BE2C (cell line): ENCODE measurements at regions not wholly inside any gene's neighbourhood (a gene's known extent, or its start where the extent isn't known, plus 50 kb on each side); places are given as distances from the start of the nearest gene placed in this dataset.
"Not testable (repeated sequence)": the region's sequence is repeated elsewhere in the genome, so short reads cannot be mapped to it uniquely, and the experiment has no call there.

Source experiments
- DNase-seq: peaks from one replicate; pipeline ENCODE4 v3.0.0-alpha.2; 2020
- H3K27me3 ChIP-seq: fragments of 250-450 bp; sonication (Bioruptor Pico); 2 replicates; pipeline ENCODE4 v1.5.1; 2020; ENCODE audit warnings: mild to moderate bottlenecking
- H3K36me3 ChIP-seq: fragments of 250-450 bp; sonication (Bioruptor Pico); 2 replicates; pipeline ENCODE4 v1.5.1; 2020; ENCODE audit warnings: mild to moderate bottlenecking
- H3K4me1 ChIP-seq: fragments of 250-450 bp; sonication (Bioruptor Pico); 2 replicates; pipeline ENCODE4 v1.5.1; 2020
- H3K4me3 ChIP-seq: 2 replicates; pipeline ENCODE4 v1.5.1; 2011; ENCODE audit warnings: low read depth, low read length
- H3K9me3 ChIP-seq: fragments of 250-450 bp; sonication (Bioruptor Pico); 2 replicates; pipeline ENCODE4 v1.5.1; 2020
- CTCF ChIP-seq: IDR thresholded peaks from 2 replicates; pipeline ENCODE4 v1.5.1; 2012; ENCODE audit warnings: mild to moderate bottlenecking, low read depth, low read length

- Histone ChIP-seq H3K4me1 (no peaks in the 10 kb centered on the region), H3K9me3 (no peaks in the 10 kb centered on the region), H3K27me3 (no peaks in the 10 kb centered on the region), H3K4me3 (no peak overlapping the region), H3K36me3 (no peaks in the 10 kb centered on the region)
- TF ChIP-seq CTCF, result no peak
- DNase-seq, result no peak
Measured at GRCh38 chr21:18117176-18117575, 127.5 kb upstream of the CHODL start.

GRCh38 chr21:18114810-18115209 is 129.8 kb upstream of the CHODL start:
- no peak overlapping the region for H3K4me3 ChIP-seq
- no peaks in the 10 kb centered on the region for H3K9me3 ChIP-seq
- DNase-seq, result no peak
- no peaks in the 10 kb centered on the region for H3K36me3 ChIP-seq
- no peaks in the 10 kb centered on the region for H3K4me1 ChIP-seq
- no peaks in the 10 kb centered on the region; the same call in 1 of the 2 replicates for H3K27me3 ChIP-seq
- TF ChIP-seq CTCF, result no peak

- no peaks in the 10 kb centered on the region for H3K36me3 ChIP-seq
- no peak for DNase-seq
- no peak for TF ChIP-seq CTCF
- H3K4me1 ChIP-seq, result no peaks in the 10 kb centered on the region; the same call in 1 of the 2 replicates
- H3K9me3 ChIP-seq, result no peaks in the 10 kb centered on the region
- no peak overlapping the region for H3K4me3 ChIP-seq
- H3K27me3 ChIP-seq, result no peaks in the 10 kb centered on the region; the same call in 1 of the 2 replicates
Measured at GRCh38 chr21:18104802-18105201, 139.8 kb upstream of the CHODL start.

- peak; percentile 59 for DNase-seq
Measured at GRCh38 chr21:18096413-18096812, 148.2 kb upstream of the CHODL start.

GRCh38 chr21:18089786-18090185 is 154.8 kb upstream of the CHODL start:
- no peaks in the 10 kb centered on the region for H3K27me3 ChIP-seq
- TF ChIP-seq CTCF, result no peak
- no peak for DNase-seq

More at GRCh38 chr21:18096413-18096812, 148.2 kb upstream of the CHODL start:
- H3K27me3 ChIP-seq, H3K4me3 ChIP-seq, H3K36me3 ChIP-seq, H3K9me3 ChIP-seq, H3K4me1 ChIP-seq: not testable (repeated sequence)

GRCh38 chr21:18070392-18070791 is 174.2 kb upstream of the CHODL start:
- Histone ChIP-seq H3K4me1 (peaks cover 15% of the 10 kb centered on the region), H3K9me3 (no peaks in the 10 kb centered on the region), H3K27me3 (no peaks in the 10 kb centered on the region), H3K4me3 (no peak overlapping the region), H3K36me3 (no peaks in the 10 kb centered on the region)
- no peak for DNase-seq
- no peak for TF ChIP-seq CTCF

More at GRCh38 chr21:18089786-18090185, 154.8 kb upstream of the CHODL start:
- H3K9me3 ChIP-seq, result no peaks in the 10 kb centered on the region
- no peaks in the 10 kb centered on the region for H3K4me1 ChIP-seq
- H3K4me3 ChIP-seq, result no peak overlapping the region
- H3K36me3 ChIP-seq, result no peaks in the 10 kb centered on the region

GRCh38 chr21:18069875-18070274 is 174.8 kb upstream of the CHODL start:
- Histone ChIP-seq H3K36me3 (no peaks in the 10 kb centered on the region), H3K27me3 (no peaks in the 10 kb centered on the region), H3K4me1 (peaks cover 11% of the 10 kb centered on the region), H3K4me3 (no peak overlapping the region), H3K9me3 (no peaks in the 10 kb centered on the region)
- no peak for DNase-seq
- no peak for TF ChIP-seq CTCF
